Adrenal gland (tissue), 5 donors: ENCODE measurements at regions not wholly inside any gene's neighbourhood (a gene's known extent, or its start where the extent isn't known, plus 50 kb on each side); places are given as distances from the start of the nearest gene placed in this dataset.

Experiments used
- POLR2A ChIP-seq, 2 donors: fragments of 450-650 bp; IDR thresholded peaks; one replicate each; pipeline ENCODE4 v1.6.1; 2017; ENCODE audit warnings: antibody characterized with exemption in 2 of 2, mild to moderate bottlenecking in 2 of 2, moderate library complexity in 1 of 2
- TF ChIP-seq, protein P1 (sequence below), 6 experiments: fragments of 450-650 bp in 4 of 6; fragments of 200-600 bp in 2 of 6; sonication (generic) in 1 of 6; IDR thresholded peaks; 1 replicate in 5 of 6; 2 replicates in 1 of 6; pipeline versions ENCODE4 v1.5.1 to v1.8.0; 2016 to 2021; ENCODE audit warnings: antibody characterized with exemption in 6 of 6, mild to moderate bottlenecking in 2 of 6, moderate library complexity in 1 of 6
- donor health status: DM: no; HTN: no; CAD: no.

GRCh38 chr2:238649123-238649522, 198.8 kb upstream of the TWIST2 start:
- TF ChIP-seq, protein P1, sequence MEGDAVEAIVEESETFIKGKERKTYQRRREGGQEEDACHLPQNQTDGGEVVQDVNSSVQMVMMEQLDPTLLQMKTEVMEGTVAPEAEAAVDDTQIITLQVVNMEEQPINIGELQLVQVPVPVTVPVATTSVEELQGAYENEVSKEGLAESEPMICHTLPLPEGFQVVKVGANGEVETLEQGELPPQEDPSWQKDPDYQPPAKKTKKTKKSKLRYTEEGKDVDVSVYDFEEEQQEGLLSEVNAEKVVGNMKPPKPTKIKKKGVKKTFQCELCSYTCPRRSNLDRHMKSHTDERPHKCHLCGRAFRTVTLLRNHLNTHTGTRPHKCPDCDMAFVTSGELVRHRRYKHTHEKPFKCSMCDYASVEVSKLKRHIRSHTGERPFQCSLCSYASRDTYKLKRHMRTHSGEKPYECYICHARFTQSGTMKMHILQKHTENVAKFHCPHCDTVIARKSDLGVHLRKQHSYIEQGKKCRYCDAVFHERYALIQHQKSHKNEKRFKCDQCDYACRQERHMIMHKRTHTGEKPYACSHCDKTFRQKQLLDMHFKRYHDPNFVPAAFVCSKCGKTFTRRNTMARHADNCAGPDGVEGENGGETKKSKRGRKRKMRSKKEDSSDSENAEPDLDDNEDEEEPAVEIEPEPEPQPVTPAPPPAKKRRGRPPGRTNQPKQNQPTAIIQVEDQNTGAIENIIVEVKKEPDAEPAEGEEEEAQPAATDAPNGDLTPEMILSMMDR (IDR thresholded peaks at IDR 0.05) = no peak
- no peak for TF ChIP-seq POLR2A (IDR thresholded peaks at IDR 0.05)
